ENCODE measurements at regions not wholly inside any gene's neighbourhood (a gene's known extent, or its start where the extent isn't known, plus 50 kb on each side); places are given as distances from the start of the nearest gene placed in this dataset.
"Not testable (repeated sequence)": the region's sequence is repeated elsewhere in the genome, so short reads cannot be mapped to it uniquely, and the experiment has no call there.

DNA sequence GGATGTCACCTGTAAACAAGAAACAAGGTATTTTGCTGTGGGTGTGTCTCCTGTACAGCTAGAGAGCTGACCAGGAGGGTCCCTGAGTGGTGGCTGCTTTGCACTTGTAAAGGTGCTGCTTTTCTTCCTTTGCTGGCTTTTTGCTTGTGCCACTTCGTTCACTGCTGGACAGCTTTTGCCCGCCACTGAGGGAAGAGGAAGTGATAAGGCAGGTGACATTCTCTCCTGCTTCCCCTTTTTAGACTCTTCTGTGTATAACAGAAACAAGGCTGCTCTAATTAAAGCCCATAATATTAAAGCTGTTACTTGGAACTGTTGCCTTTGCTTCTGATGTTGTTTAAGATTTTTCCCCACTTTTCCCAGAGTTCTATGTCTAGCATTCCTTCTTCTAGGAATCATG lies 218.6 kb upstream of the TSPY4 start:
- in situ Hi-C loops (cut with HindIII; ENCODE audit: low pct_unique_long_range_greater_than_20kb, low sequenced_read_pairs) = no loop called here
- DNase-seq (ENCODE audit: low read depth) = no peak

DNA sequence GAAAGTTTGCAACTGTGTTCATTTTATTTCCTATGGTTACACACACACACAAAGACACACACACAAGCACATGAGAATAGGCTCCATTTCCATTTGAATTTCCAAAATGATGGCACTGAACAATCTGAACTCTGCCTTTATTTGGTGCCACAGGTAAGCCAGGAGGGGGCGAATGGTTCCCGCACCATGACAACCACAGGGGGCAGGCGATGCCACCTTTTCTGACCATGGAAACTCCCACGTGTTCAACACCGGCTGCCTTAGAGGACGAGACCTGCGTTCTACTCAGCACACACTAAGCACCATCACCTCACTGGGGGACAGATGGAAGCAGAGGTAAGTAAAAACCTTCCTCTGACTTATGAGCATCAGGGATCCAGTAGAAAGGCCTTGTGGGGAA lies 212.6 kb upstream of the TSPY4 start:
- in situ Hi-C loops (cut with HindIII; ENCODE audit: low pct_unique_long_range_greater_than_20kb, low sequenced_read_pairs) = no loop called here
- no peak for DNase-seq (ENCODE audit: low read depth)

DNA sequence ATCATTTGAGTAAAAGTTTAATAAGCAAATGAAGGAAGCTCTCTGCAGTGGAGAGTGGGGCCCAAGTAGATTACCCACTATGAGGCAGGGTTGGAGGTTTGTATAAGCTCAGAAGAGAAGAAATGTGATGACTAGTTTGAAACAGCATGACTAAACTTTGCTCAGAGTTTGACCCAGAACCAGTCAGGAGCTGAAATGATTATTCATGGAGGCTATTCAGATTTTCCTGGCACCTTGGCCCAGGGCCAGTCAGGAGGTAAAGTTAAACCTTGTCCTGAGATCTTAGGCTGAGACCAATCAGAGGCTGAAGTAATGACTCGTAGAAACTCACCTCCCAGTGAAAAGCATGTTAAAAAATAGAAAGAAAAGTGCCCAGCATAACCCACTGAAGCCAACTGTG lies 210.7 kb upstream of the TSPY4 start:
- peak; percentile 29 for DNase-seq (ENCODE audit: low read depth)
- in situ Hi-C loops (cut with HindIII; ENCODE audit: low pct_unique_long_range_greater_than_20kb, low sequenced_read_pairs) = no loop called here

DNA sequence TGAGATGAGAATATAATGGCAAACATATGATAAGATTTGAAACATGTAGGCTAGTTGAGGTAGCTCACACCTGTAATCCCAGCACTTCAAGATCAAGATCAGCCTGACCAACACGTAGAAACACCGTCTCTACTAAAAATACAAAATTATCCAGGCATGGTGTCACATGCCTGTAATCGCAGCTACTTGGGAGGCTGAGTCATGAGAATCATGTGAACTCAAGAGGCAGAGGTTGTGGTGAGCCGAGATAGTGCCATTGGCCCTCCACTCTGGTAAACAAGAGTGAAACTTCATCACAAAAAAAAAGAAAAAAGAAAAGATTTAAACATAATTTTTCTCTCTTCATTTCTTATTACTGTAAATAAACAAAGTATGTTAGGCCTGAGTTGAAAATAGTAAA lies 193.9 kb upstream of the TSPY4 start:
- in situ Hi-C loops (cut with HindIII; ENCODE audit: low pct_unique_long_range_greater_than_20kb, low sequenced_read_pairs) = not testable (repeated sequence)
- peak; percentile 35 for DNase-seq (ENCODE audit: low read depth)

DNA sequence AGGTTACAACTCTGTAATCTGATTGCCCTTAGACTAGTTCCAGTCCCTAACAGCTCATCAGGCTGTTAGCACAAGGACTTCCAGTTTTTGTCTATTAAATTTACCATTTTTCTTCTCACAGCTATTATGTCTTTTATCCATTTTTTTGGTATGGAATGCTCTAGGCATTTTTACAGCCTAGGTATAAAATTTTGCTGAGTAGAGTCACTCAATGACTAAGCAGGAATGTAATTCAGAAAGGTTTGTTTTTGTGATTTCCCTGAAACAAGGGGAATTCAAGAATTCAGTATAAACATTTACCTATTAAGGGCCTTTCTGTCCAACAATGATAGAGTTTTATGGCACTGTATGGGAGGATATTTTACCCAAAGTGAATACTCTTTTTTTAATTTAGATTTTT lies 182.7 kb upstream of the TSPY4 start:
- DNase-seq (ENCODE audit: low read depth); in situ Hi-C loops (cut with HindIII; ENCODE audit: low pct_unique_long_range_greater_than_20kb, low sequenced_read_pairs): not testable (repeated sequence)

DNA sequence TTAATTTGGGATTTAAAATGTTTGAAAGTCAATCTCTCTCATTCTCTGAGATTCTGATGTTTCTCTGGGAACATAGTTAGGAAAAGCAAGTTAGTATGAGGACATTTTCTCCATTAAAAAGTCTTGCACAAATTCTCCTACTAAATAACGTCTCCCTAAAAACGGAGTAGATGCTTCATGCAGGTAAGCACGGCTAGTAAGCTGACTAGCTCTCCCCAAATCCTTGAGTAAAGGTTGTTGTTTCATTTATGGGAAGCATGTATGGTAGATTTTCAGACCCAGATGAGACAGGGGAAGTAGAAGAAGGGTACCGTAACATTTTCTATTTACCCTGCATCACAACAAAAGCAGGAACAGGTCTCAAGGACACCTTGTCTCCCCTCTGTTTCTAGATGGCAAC lies 181.5 kb upstream of the TSPY4 start:
- in situ Hi-C loops (cut with HindIII; ENCODE audit: low pct_unique_long_range_greater_than_20kb, low sequenced_read_pairs) = no loop called here
- no peak for DNase-seq (ENCODE audit: low read depth)

DNA sequence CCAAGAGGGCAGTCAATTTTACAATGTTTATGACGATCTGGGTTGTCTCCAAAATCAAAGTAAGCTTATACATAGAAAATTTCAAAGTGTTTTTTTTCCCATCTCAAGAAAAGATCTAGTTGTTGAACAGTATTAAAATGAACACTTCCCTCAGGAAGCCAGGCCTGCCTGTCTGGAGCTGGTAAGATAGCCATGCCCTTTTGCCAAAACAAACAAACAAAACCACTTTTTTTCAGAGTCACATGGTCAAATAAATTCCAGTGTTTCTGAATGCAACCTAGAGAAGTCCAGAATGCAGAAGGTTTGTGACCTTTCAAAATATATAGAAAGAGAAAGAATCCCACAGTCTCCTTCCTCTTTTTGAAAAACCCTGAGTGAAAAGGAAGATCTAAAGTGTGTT lies 178.6 kb upstream of the TSPY4 start:
- in situ Hi-C loops (cut with HindIII; ENCODE audit: low pct_unique_long_range_greater_than_20kb, low sequenced_read_pairs) = no loop called here
- DNase-seq (ENCODE audit: low read depth) = peak; percentile 11

DNA sequence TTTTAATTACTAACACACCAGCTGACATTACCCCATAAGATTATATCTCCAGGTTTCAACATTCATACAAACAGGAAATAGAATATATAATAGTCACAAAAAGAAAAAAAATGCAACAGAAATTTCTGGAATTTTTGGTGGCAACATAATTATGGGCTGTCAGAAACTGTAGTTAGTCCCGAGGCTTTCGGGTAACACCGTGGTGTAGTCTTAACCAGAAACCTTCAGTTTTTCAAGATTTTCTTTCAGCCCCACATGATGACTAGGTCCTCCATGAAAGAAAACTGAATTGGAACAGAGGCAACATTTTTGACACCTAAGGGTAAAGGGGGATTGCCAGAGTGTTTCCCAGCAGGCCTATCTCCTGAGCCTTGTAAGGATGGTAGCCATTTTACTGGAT lies 176.9 kb upstream of the TSPY4 start:
- DNase-seq (ENCODE audit: low read depth); in situ Hi-C loops (cut with HindIII; ENCODE audit: low pct_unique_long_range_greater_than_20kb, low sequenced_read_pairs): not testable (repeated sequence)

DNA sequence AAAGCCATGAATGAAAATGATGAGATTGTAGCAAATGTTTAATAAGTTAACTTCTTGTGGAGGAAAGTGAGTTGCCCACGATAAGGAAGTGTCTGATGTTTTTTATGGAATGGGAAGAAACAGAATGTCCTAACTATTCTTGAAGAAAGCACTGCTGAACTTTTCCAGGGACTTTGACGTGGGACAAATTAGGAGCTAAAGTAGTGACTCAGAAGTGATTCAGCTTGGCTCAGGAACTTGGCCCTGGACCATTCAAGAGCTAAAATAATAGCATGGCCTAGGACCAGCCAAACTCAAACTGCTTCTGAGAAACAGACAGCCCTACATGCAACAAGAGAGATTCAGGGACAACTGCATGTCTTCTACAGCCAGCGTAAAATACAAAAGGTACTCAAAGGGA lies 176.3 kb upstream of the TSPY4 start:
- in situ Hi-C loops (cut with HindIII; ENCODE audit: low pct_unique_long_range_greater_than_20kb, low sequenced_read_pairs) = not testable (repeated sequence)
- peak; percentile 4 for DNase-seq (ENCODE audit: low read depth)

DNA sequence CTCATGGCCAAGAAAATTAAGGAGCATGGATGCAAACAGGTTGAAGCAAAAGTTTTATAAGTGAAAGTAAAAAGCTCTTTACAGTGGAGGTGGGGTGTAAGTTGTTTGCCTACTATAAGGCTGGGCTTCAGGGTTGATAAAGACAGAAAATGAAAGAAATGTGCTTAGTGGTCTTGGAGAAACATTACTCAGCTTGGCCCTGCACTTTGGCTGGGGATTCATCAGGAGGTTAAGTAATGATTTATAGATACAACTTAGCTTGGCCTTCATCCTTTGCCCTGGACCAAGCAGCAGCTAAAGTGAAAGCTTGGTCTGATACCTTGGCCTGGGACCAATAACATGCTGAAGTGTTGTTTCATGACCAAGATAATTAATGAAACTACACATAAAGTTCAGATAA lies 175.3 kb upstream of the TSPY4 start:
- in situ Hi-C loops (cut with HindIII; ENCODE audit: low pct_unique_long_range_greater_than_20kb, low sequenced_read_pairs) = not testable (repeated sequence)
- peak; percentile 37 for DNase-seq (ENCODE audit: low read depth)

DNA sequence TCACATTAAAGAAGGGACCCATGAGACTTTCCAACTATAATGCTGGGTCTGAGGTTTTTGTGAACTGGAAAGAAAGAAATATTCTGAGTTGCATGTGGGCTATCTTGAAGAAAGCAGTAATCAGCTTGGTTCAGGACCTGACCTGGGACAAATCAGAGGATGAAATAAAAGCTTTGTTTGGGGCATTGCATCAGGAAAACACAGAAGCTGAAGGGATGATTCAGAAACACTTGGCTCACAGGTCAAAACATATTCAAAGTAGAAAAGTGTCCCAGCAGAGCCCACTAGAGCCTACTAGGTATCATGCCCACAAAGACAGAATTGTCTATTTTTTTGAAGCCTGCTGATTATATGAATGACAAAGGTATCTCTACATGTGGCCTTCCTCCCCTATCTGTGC lies 174.8 kb upstream of the TSPY4 start:
- DNase-seq (ENCODE audit: low read depth); in situ Hi-C loops (cut with HindIII; ENCODE audit: low pct_unique_long_range_greater_than_20kb, low sequenced_read_pairs): not testable (repeated sequence)

DNA sequence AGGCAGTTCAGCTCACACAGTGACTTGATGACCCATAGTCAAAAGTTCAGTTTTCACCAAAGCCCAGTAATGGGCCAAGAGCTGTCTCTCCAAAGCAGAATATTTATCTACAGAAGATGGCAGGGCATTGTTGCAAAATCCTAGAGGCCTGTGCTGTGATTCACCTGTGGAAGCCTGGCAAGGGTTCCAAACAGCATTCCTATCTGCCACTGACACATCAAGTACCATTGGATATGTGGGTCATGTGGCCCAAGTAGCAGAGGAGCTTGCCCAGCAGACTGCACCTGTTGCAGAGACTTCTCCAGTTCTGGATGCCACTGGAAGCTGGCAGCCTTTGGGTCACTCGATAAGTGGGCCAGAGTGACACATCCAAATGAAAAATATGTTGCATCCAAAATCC lies 159.6 kb upstream of the TSPY4 start:
- DNase-seq (ENCODE audit: low read depth); in situ Hi-C loops (cut with HindIII; ENCODE audit: low pct_unique_long_range_greater_than_20kb, low sequenced_read_pairs): not testable (repeated sequence)

DNA sequence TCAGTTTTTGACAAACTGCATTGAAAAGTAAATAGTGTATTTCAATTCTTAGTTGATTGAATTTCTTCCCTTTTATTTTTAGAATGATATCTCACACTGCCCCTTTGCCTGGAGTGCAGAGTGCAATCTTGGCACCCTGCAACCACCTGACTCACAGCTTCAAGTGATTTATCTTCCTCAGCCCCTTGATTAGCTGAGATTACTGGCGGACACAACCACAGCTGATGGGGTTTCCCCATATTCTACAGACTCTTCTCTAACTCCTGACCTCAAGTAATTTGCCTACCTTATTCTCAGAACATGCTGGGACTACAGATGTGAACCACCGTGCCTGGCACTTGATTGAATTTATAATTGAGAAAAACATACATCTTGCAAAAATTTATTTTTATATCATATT lies 152.4 kb upstream of the TSPY4 start:
- in situ Hi-C loops (cut with HindIII; ENCODE audit: low pct_unique_long_range_greater_than_20kb, low sequenced_read_pairs); DNase-seq (ENCODE audit: low read depth): not testable (repeated sequence)

DNA sequence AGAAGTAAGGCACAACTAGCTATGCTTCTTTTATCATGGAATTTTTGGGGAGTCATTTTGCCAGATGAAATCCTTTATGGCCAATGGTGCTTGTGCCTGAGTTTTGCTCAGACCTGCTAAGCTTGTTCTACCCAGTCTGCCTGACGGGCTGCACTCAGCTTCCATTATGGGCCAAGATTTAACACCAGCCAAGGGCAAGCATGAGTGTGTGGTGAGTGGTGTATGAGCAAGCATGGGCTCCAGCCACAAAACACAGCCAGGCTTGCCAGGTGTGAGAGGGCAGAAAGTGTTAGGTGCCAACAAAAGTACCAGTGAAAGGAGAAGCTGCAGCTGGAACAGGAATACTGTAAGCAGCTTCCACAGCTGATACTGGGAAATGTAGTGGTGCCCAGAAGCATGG lies 130.2 kb upstream of the TSPY4 start:
- in situ Hi-C loops (cut with HindIII; ENCODE audit: low pct_unique_long_range_greater_than_20kb, low sequenced_read_pairs); DNase-seq (ENCODE audit: low read depth): not testable (repeated sequence)

DNA sequence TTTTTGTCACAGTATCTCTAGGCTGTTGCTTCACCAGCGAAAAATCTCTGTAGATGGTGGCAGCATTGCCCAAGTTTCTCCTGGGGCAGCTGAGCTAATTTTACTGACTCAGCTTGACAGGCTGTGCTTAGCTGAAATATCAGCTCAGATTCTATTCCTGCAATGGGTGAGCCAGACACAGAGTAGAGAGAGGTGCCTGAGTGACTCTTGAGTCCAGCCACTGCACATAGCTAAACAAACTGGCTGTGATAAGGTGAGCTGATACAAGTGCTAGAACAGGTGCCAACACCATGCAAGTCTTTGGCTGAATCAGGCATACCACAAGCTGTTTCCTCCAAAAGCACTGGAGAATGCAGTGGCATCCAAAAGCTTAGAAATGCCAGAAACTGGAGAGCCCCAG lies 110.9 kb upstream of the TSPY4 start:
- DNase-seq (ENCODE audit: low read depth) = no peak
- in situ Hi-C loops (cut with HindIII; ENCODE audit: low pct_unique_long_range_greater_than_20kb, low sequenced_read_pairs) = no loop called here

DNA sequence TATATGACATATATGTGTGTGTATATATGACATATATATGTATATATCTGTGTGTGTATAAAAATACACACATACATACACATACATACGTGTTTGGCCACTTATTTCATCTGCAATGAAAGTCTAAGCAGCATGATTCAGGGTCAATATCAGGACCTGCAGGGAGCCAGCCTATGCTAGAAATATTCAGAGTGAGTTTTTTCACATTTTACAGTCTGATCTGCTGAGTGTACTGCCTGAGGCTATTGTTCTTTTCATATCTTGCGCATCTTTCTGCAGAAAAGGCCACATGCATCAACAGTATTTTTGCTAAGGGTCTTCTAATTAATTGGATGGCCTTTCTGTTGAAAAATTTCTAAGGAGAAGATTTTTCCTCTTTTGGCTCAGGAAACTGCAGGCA lies 80.0 kb upstream of the TSPY4 start:
- in situ Hi-C loops (cut with HindIII; ENCODE audit: low pct_unique_long_range_greater_than_20kb, low sequenced_read_pairs) = no loop called here
- no peak for DNase-seq (ENCODE audit: low read depth)

DNA sequence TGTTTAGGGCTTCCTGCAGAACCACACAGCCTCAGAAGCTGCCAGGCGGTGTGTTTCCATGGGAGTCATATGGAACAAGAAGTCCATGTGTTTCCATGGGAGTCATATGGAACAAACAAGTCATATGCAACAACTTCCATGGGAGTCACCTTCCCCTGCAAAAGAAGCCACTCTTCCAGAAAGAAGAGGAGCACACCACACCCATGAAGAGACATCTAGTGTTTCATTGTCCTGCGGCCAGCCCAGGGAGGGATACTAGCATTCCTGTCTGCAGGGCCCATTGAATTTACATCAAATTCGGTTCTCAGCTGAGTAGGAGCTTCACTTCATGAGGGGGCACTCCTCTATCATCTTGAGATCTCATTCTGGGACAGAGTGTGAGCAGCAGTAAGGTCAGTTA lies 79.5 kb upstream of the TSPY4 start:
- DNase-seq (ENCODE audit: low read depth) = no peak
- in situ Hi-C loops (cut with HindIII; ENCODE audit: low pct_unique_long_range_greater_than_20kb, low sequenced_read_pairs) = no loop called here

DNA sequence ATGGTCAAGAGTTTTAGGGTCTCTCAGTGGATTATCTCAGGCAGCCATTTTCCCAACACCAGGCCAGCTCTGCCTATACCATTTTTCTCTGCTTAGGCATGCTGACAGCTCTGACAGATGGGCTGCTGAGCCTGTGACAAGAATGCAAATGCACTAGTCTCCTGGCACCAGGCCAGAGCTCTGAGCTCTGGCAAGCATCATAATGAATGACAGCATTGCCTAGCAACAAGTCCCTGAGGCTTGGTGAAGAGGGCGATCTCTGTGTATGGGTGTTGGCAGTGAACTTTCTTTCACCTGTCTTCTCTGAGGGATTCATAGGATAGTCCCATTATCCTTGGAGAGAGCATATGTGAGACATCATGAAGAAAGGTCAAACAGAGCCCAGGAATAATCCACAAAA lies 77.9 kb upstream of the TSPY4 start:
- in situ Hi-C loops (cut with HindIII; ENCODE audit: low pct_unique_long_range_greater_than_20kb, low sequenced_read_pairs) = no loop called here
- DNase-seq (ENCODE audit: low read depth) = peak; percentile 51

DNA sequence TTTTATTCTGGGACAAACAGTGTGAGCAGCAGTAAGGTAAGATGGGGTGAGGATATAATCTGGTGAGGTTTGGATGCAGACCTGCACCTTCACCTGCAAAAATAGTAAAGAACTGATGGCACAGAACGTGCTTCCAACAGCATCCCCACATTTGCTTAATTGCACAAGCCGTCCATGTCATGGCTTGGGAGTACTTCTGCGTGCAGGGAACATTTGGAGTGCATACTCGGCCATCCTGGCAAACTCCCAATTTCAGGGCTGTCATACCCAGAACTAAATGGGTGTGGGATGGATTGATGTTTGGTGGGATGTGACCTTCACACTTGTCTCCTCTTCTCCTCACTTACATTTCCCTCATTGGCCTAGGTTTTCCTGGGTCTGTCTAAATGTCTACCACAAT lies 76.8 kb upstream of the TSPY4 start:
- DNase-seq (ENCODE audit: low read depth) = no peak
- in situ Hi-C loops (cut with HindIII; ENCODE audit: low pct_unique_long_range_greater_than_20kb, low sequenced_read_pairs) = no loop called here

DNA sequence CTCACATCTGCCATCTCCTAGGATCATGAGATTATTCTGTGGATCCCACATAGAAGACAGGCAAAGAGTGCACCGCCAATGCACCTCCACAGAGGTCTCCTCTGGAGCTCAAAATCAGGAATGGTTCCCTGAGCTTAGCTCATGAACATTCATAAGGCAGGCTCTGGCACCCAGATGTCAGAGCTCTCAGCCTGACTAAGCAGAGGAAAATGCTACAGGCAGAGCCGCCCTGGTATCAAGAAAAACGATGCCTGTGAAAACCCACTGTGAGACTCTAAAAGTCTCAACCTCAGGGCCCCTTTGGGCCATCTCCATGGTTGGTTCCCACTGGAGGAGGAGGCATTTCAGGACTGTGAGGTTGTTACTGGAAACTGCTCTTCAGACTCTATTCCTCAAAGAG lies 71.7 kb upstream of the TSPY4 start:
- in situ Hi-C loops (cut with HindIII; ENCODE audit: low pct_unique_long_range_greater_than_20kb, low sequenced_read_pairs) = no loop called here
- no peak for DNase-seq (ENCODE audit: low read depth)

DNA sequence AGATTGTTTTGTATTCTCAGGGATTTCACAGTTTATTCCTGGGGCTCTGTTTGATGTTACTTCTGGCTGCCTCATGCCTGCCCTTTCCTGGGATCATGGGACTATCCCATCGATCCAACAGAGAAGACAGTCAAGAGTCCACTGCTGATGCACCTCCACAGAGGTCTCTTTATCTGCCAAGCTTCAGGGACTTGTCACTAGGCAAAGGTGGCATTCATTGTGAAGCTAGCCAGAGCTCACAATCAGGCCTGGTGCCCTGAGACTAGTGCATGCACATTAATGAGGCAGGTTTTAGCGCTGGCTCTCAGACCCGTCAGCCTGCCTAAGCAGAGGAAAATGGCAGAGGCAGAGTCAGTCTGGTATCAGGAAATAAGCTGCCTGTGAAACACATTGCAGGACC lies 66.9 kb upstream of the TSPY4 start:
- DNase-seq (ENCODE audit: low read depth); in situ Hi-C loops (cut with HindIII; ENCODE audit: low pct_unique_long_range_greater_than_20kb, low sequenced_read_pairs): not testable (repeated sequence)
